ACC112 (cell line): ENCODE measurements at regions not wholly inside any gene's neighbourhood (a gene's known extent, or its start where the extent isn't known, plus 50 kb on each side); places are given as distances from the start of the nearest gene placed in this dataset.
"Not testable (repeated sequence)": the region's sequence is repeated elsewhere in the genome, so short reads cannot be mapped to it uniquely, and the experiment has no call there.

Source experiments
- H2AFZ ChIP-seq: fragments of 200-600 bp; sonication (generic); one replicate; pipeline ENCODE4 v1.6.0; 2017; ENCODE audit warnings: antibody characterized with exemption, low read length; ENCODE audit not compliant: unreplicated experiment
- H3K27ac ChIP-seq: fragments of 200-600 bp; sonication (generic); 2 replicates; pipeline ENCODE4 v1.5.1; 2014; ENCODE audit warnings: low read depth, mild to moderate bottlenecking, antibody characterized with exemption, low read length, moderate library complexity
- H3K27me3 ChIP-seq: fragments of 200-600 bp; sonication (generic); 2 replicates; pipeline ENCODE4 v1.6.1; 2014; ENCODE audit warnings: mild to moderate bottlenecking, antibody characterized with exemption, low read length, moderate library complexity, mixed read lengths; ENCODE audit not compliant: insufficient read depth
- H3K36me3 ChIP-seq: fragments of 200-600 bp; sonication (generic); 2 replicates; pipeline ENCODE4 v1.6.1; 2016; ENCODE audit warnings: mild to moderate bottlenecking, antibody characterized with exemption, low read length, moderate library complexity, mixed read lengths; ENCODE audit not compliant: insufficient read depth
- H3K4me1 ChIP-seq: fragments of 200-600 bp; sonication (generic); one replicate; pipeline ENCODE4 v1.6.1; 2016; ENCODE audit warnings: low read length, mixed read lengths; ENCODE audit not compliant: insufficient read depth, unreplicated experiment, control insufficient read depth
- H3K4me3 ChIP-seq: fragments of 200-600 bp; sonication (generic); 2 replicates; pipeline ENCODE4 v1.5.1; 2014; ENCODE audit warnings: mild to moderate bottlenecking, low read depth, low read length
- H3K79me2 ChIP-seq: fragments of 200-600 bp; sonication (generic); one replicate; pipeline ENCODE4 v1.6.0; 2016; ENCODE audit warnings: low read length; ENCODE audit not compliant: control insufficient read depth, unreplicated experiment, insufficient read depth

DNA sequence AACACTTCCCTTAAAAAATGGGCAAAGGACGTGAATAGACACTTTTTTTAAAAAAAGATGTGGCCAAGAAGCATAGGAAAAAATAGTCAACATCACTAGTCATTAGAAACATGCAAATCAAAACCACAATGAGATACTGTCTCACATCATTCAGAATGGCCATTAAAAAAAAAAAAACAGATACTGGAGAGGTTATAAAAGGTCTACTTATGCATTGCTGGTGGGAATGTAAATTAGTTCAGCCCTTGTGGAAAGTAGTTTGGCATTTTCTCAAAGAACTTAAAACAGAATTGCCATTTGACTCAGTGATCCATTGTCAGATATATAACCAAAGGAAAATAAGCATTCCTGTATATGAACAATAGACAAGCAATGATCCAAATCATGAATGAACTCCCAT, 352.8 kb upstream of the EPHA5 start:
- no peak overlapping the region for H3K4me3 ChIP-seq

GRCh38 chr4:66017671-66018070, 347.4 kb upstream of the EPHA5 start:
- no peak overlapping the region for H3K27ac ChIP-seq
- H3K27me3 ChIP-seq = no peaks in the 10 kb centered on the region
- no peaks in the 10 kb centered on the region for H3K79me2 ChIP-seq
- H3K36me3 ChIP-seq = no peaks in the 10 kb centered on the region
- no peak overlapping the region for H3K4me3 ChIP-seq
- no peaks in the 10 kb centered on the region for H3K4me1 ChIP-seq
- no peak overlapping the region for H2AFZ ChIP-seq

More for the DNA sequence above, 352.8 kb upstream of the EPHA5 start:
- Histone ChIP-seq H3K27ac (no peak overlapping the region), H2AFZ (no peak overlapping the region), H3K79me2 (no peaks in the 10 kb centered on the region), H3K27me3 (no peaks in the 10 kb centered on the region), H3K4me1 (no peaks in the 10 kb centered on the region), H3K36me3 (no peaks in the 10 kb centered on the region)

DNA sequence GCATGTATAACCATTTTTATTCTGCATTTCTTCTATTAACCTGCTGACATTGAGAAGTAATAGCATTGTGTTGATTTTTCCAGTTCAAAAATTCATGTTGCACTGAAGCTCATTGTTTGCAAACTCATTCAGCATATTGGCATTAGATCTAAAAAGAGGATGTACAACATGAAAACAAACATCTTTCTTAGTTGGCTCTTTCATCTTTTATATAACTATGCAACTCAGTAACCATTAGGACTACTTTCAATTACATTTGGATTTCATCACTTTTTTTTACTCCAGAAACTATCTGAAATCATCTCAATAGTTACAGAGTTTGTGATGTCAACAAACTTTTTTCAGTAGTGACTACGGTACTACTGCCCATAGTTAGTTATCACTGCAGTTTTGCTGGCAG, 346.0 kb upstream of the EPHA5 start:
- Histone ChIP-seq H3K27ac (no peak overlapping the region), H3K36me3 (no peaks in the 10 kb centered on the region), H3K27me3 (no peaks in the 10 kb centered on the region), H2AFZ (no peak overlapping the region), H3K4me3 (no peak overlapping the region), H3K79me2 (no peaks in the 10 kb centered on the region), H3K4me1 (no peaks in the 10 kb centered on the region)

- no peak overlapping the region for H3K4me3 ChIP-seq
- no peak overlapping the region for H3K27ac ChIP-seq
- no peaks in the 10 kb centered on the region for H3K27me3 ChIP-seq
- no peaks in the 10 kb centered on the region for H3K79me2 ChIP-seq
- no peaks in the 10 kb centered on the region for H3K4me1 ChIP-seq
- no peaks in the 10 kb centered on the region for H3K36me3 ChIP-seq
- H2AFZ ChIP-seq = no peak overlapping the region
Observed at GRCh38 chr4:66014146-66014765, 344.0 kb upstream of the EPHA5 start.

- Histone ChIP-seq H3K27ac (no peak overlapping the region), H3K27me3 (no peaks in the 10 kb centered on the region), H3K4me1 (peaks cover 5% of the 10 kb centered on the region), H2AFZ (peak overlapping the region; percentile 37), H3K79me2 (no peaks in the 10 kb centered on the region), H3K4me3 (peak overlapping the region; percentile 31; the same call in 1 of the 2 replicates), H3K36me3 (no peaks in the 10 kb centered on the region)
Observed at GRCh38 chr4:66000510-66001117, 330.3 kb upstream of the EPHA5 start.

DNA sequence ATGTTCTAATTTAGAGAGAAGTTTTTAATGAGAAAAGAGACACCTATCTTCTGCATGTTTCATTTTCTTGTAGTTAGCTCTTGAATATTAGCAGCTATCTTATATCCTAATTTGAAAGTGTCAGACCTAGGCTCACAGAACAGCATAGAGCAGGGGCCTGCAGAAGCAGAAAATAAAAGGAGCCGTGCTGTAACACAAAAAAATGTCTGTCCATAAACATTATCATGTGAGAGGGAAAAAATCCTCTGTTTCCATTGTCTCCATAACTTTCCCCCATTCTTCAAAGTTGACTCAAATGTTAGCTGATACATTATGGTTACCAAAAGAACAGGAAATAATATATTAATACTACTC, 329.2 kb upstream of the EPHA5 start:
- Histone ChIP-seq H3K4me3 (no peak overlapping the region), H3K79me2 (no peaks in the 10 kb centered on the region), H2AFZ (no peak overlapping the region), H3K36me3 (no peaks in the 10 kb centered on the region), H3K4me1 (peaks cover 5% of the 10 kb centered on the region), H3K27ac (no peak overlapping the region), H3K27me3 (no peaks in the 10 kb centered on the region)

- not testable (repeated sequence) for H3K27ac ChIP-seq, H3K4me1 ChIP-seq, H2AFZ ChIP-seq, H3K36me3 ChIP-seq, H3K79me2 ChIP-seq, H3K4me3 ChIP-seq, H3K27me3 ChIP-seq
Observed at GRCh38 chr4:65998807-65999517, 328.7 kb upstream of the EPHA5 start.

DNA sequence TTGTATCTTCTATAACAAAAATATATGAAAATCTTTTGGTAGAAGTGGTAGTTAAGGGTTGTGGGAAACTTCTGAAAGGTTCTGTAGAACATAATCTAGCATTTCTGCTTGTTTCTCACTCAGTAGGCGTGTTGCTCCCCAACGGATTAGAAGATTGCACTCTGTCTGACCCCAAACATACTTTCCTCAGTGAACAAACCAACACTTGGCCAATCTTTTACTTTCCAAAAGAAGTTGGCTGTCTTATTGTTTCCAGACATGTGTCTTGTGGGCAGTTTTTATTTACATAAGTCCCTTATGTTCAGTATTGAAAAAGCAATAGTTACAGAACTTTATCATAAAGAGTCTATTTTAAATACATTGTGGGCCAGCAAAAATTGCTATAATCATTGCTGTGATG, 312.8 kb upstream of the EPHA5 start:
- Histone ChIP-seq H3K27ac (no peak overlapping the region), H3K79me2 (no peaks in the 10 kb centered on the region), H3K4me3 (no peak overlapping the region), H2AFZ (peak overlapping the region; percentile 29), H3K36me3 (no peaks in the 10 kb centered on the region), H3K4me1 (no peaks in the 10 kb centered on the region), H3K27me3 (no peaks in the 10 kb centered on the region)

GRCh38 chr4:65976287-65976686, 306.0 kb upstream of the EPHA5 start:
- H3K27me3 ChIP-seq = no peaks in the 10 kb centered on the region
- H3K79me2 ChIP-seq = no peaks in the 10 kb centered on the region
- no peaks in the 10 kb centered on the region for H3K36me3 ChIP-seq
- no peaks in the 10 kb centered on the region for H3K4me1 ChIP-seq
- no peak overlapping the region for H3K4me3 ChIP-seq
- H2AFZ ChIP-seq = no peak overlapping the region
- no peak overlapping the region for H3K27ac ChIP-seq

DNA sequence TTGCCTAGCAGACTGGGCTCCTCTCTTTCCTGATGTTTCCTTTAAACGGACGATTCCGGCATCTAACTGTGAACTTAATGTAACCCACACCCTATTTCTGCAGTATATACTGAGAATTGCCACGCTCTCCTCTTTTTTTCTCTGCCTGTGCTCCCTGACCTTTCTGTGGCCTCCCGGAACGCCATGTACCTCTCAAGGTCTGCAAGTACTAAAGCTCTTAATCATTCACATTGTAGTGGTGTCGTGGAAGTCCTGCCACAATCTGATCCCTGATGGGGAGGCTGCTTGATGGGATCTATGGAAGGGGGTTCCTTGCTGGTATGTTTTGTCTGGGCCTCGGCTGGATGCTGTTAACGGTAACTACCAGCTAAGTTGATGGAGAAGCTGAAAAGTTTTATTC, 302.9 kb upstream of the EPHA5 start:
- no peaks in the 10 kb centered on the region for H3K79me2 ChIP-seq
- H3K36me3 ChIP-seq = no peaks in the 10 kb centered on the region
- no peaks in the 10 kb centered on the region for H3K27me3 ChIP-seq
- no peak overlapping the region for H3K27ac ChIP-seq
- no peak overlapping the region for H3K4me3 ChIP-seq
- no peaks in the 10 kb centered on the region for H3K4me1 ChIP-seq
- H2AFZ ChIP-seq = no peak overlapping the region

- no peaks in the 10 kb centered on the region for H3K27me3 ChIP-seq
- no peak overlapping the region for H3K27ac ChIP-seq
- no peaks in the 10 kb centered on the region for H3K79me2 ChIP-seq
- no peak overlapping the region for H3K4me3 ChIP-seq
- H3K36me3 ChIP-seq = no peaks in the 10 kb centered on the region
- H3K4me1 ChIP-seq = no peaks in the 10 kb centered on the region
- no peak overlapping the region for H2AFZ ChIP-seq
Observed at GRCh38 chr4:65971686-65972085, 301.4 kb upstream of the EPHA5 start.
